Stimulated activated CD4-positive, alpha-beta T cell treated with anti-CD3 and anti-CD28 coated beads, TNF-alpha, amount 100 ng/mL, for 24 hours (primary cell): ENCODE measurements at regions not wholly inside any gene's neighbourhood (a gene's known extent, or its start where the extent isn't known, plus 50 kb on each side); places are given as distances from the start of the nearest gene placed in this dataset.

Experiments
- DNase-seq, 3 experiments: peaks; one replicate each; pipeline ENCODE4 v3.0.0-alpha.2; 2020; ENCODE audit warnings: low read depth in 3 of 3

DNA sequence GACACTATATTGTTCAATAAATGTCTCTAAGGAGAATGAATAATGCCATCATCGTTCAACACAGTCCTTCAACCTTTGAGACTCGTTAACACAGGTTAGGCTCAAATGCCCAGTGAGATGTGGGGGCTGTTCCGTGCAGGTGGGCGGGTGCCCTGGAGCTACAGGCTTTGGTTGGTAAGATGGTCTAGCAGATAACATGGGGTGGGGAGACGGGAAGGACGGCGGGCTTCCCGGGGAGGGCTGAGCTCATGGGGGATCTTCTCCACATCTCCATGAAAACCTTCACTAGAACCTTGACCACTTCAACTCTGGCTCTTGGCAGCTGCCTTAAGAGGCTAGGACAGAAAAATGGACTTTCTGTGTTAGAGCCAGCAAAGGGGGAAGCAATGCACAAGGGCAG is 134.1 kb upstream of the TCERG1L start:
- DNase-seq: no peak

DNA sequence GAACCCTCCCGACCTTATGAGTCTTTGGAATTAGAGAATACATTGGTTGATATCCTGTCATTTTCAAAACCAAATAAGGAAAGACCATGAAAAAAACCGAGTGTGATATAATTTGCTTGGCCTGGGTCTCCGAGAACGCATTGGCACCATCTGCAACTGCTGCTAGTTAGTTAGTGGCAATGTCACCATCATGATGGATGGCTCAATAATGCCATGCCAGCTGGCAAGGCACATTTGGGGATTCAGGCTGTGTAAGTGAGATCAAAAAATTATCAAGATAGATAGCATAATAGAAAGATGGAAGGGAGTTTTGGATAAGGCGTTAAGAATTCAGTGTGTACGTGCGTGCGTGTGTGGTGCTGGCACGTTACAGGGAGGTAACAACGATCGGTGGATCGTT is 134.7 kb upstream of the TCERG1L start:
- no peak for DNase-seq

DNA sequence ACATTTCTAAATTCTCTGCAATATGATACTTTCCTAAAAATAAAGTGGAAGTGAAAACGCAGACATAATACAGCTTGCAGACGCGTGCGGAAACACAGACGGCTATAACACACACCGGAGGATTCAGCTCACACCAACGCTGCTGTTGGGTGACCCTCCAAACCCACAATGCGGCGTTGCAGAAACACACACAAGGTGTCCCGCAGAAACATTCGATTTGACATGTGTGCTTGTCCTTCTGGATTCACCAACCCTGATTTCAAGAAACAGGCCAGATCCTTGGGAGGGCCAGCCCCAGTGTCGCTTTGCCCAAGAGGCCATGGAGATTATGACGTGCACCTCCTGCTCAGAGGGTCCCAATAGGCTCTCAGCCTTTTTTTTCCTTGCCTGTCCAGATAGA is 136.7 kb upstream of the TCERG1L start:
- DNase-seq: no peak

DNA sequence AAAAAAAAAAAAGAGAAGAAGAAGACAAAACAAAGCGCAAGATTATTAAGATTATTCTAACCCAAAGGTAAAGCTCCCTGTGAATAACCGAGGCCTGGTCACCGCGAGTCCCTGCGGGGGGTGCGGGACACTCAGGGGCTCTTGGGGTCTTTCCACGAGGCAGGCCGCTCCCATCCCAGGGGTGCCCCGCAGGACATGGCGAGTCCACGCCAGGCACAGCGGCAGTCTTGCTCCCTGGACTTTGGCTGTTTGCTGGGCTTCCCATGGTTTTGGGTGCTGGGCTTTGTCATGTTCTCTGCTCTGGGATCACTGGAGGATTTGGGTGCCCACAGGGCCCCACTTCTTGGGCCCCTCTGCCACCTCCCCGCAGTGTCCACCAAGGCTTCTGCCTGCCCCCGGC is 137.4 kb upstream of the TCERG1L start:
- no peak for DNase-seq

DNA sequence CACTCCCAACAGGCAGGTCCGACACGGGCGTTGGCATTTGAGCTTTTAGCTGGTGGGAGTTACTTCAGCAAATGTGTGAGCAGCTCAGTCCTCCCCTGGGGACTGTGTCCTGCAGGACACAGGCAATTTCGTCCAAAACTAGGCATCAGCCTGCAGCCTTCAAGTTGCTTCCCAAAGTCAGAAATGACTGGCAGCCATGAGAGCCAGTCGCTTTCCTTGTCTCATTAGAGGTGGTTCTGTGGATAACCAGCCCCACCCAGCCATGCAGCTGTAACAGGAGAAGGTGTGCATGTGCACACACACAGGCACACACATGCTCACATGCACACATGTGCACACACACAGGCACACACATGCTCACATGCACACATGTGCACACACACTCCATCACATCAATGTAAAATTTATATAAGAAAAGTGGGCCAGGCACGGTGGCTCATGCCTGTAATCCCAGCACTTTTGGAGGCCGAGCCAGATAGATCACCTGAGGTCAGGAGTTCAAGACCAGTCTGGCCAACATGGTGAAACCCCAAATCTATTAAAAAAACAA is 138.8 kb upstream of the TCERG1L start:
- DNase-seq: no peak

DNA sequence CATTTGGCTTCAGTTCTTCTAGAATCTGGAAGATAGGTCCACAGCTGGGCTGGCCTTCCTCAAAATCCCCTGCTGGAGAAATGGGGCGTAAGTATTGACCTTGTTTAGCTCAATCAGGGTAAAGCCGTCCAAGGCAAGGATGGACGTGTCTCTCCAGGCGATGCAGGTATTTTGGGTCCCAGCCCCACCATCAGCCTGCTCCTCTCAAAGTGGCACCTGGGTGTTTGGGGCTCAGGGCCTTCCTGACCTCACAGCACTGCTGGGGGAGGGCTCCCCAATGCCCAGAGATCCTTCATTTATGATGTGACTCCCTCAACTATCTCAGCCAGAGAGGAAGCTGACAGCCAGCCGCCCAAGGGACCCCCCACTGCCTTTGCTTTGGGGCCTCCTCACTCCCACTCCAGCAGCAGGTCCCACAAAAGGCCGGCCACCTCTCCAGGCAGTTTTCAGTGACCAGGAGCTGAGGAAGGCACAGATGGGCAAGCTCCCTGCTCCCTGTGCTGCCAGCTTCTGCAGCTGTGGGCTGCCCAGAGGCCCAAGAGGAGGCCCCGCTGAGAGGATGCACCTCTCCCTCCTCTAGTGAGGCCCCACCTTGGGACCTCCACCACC is 140.0 kb upstream of the TCERG1L start:
- no peak for DNase-seq

DNA sequence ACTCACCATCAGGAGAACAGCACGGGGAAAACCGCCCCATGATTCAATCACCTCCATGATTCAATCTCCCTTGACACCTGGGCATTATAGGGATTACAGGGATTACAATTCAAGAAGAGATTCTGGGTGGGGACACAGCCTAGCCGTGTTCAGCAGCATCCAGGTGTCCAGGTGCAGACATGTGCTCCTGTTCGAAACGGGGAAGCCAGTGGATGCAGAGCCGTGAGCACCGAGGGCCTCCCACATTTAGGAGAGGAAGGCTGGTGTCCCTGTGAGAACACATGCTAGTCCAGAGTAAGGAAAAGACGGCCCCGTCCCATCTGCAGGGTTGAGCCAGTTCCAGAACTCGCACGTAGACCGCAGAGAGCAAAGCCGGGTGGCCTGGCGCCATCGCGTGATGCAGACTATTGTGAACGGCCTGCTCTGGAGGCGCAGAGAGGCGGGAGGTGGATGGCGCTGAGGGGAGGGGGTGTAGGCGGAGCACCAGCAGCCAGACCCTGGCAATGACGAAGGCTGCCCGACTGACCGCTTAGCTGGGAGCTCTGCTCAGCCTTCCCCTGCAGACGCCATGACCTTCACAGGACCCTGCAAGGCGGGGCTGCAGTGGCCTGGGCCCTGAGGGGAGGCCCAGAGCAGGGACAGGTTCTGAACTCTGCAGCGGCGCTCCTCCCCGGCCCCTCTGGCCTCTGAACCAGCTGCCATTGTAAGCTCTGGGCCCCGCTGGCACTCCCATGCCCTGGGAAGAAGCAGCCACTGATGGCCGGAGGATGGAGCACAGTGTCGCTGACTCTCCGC is 141.6 kb upstream of the TCERG1L start:
- no peak for DNase-seq

DNA sequence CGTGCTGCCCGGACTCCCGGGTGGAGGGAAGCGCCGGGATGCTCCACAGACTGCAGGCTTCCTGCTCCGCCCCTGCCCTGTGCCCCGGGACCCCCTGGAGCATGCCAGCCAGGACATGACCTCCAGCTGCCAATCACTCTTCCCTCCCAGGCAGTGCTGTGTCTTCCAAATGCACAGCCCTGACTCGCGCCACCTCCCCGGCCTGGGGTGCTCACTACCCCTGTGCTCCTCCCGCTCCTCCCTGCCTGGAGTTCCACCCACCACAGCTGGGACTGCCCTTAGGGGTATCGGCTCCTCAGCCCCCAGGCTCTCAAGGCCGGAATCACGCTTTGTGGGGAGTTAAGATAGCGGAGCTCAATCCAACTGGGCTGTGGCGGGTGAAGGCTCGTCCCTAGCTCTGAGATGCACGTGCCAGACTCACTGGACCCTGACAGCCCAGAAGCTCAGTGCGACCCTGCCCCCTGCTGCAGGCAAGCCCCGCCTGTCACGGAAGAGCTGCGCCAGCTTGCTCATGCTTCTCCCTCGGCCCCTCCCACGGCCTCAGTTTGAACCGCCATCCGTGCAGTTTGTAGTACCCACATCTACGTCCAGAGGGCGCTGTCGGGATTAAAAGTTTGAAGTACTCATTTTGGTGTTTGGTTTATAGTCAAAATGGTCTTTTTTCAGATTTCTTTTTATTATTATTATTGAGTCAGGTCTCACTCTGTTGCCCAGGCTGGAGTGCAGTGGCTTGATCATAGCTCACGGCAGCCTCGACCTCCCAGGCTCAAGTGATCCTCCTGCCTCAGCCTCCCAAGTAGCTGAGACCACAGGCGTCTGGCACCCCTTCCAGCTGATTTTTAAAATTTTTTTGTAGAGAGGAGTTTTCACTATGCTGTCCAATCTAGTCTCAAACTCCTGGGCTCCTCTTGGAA is 142.5 kb upstream of the TCERG1L start:
- DNase-seq: peak; percentile 33 to 79 (median 57)

DNA sequence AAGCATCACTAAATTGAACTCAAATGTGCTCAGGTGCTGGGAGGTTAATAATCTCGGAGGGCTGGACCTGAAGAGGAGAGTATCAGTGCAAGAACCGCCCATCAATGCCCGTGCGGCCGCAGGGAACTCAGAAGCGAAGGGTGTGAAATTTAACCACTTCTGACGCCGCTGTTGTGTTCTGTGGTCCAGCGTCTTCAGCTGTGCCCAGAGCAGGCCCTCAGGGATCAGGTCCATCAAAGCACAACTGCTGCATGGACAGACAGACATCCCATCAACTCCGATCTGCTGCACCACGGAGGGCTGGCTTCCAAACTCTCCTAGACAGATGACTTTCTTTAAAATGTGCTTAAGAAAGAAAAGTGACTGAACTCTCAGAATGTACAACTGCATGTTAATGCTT is 144.9 kb upstream of the TCERG1L start:
- DNase-seq: no peak

DNA sequence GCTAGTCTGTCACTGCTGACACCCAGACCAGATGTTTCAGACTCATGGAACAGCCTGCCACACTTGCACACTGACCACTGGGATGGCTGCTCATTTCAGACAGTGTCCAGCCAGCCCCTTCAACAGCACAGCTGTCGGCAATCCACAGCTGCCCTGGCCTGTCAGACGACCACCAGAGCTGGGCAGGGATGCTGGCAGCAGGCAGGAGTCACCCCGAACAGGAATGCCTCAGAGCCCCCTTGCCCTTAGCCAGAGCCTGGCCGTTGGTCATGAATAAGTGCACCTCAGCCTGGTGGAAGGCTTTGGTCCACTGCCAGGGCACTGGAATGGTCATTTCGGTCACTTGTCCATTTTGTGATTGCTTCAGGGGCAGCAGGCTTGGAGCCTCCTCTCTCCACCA is 149.6 kb upstream of the TCERG1L start:
- no peak for DNase-seq

DNA sequence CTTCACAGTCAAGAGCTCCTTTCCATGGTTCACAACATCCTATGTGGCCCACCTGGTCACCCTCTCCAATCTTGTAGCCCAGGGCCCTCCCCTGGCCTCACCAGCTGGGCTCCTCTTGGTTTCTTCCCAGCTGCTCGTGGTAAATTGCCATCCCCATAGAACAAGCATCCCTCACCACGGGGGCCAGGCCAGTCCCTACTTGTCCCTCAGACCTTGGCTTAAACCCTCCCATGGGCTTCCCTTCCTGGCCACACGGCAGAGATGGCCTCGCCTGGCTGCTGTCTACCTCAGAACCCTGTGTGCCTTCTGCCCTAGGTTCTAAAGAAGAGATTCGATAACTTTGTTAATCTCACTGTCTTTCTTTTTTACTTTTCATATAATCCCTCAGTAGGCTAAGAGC is 153.3 kb upstream of the TCERG1L start:
- DNase-seq: no peak

DNA sequence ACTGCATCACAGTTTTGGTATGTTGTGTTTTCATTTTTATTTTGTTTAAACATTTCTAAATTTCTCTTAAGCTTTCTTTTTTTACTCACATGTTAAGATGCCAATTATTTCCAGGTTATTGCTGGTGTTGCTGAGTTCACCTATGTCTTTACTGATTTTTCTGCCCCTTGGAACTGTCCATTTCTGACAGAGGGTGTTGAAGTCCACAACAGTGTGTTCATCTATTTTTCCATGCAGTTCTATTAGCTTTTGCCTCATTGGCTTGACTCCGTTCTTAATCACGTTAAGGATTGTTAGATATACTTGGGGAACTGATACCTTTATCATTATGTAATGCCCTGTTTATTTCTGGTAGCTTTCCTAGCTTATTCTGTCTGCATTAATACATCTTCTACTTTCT is 158.0 kb upstream of the TCERG1L start:
- DNase-seq: no peak

DNA sequence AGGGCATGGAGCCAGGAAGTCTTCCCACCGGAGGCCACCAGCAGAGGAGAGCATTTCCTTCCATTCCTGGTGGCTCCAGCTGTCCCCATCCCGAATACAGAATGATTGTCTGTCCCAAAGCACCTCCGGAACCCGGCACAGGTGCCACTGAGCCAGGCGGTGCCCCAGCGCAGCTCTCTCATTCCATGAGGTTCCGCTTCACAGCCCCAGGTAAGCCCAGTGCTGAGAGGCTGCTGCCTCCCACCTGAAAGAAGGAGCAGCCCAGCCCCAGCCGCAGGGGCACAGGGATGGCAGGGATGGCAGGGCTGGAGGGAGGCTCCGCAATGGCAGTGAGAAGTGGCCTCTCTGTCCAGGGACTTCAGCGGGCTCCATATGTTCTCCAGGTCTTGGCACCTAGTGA is 162.1 kb upstream of the TCERG1L start:
- no peak for DNase-seq

DNA sequence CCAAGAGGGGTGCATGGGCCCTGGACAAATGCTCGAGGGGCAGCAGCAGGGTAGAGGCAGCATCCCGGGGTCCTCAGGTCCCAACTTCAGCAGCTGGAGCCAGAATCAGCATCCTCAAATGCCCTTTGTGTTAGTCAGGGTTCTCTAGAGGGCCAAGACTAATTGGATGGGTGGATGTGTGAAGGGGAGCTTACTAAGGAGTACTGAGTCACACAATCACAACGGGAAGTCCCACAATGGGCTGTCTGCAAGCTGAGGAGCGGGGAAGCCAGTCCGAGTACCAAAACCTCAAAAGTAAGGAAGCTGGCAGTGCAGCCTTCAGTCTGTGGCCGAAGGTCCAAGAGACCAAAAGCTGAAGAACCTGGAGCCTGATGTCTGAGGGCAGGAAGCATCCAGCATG is 162.9 kb upstream of the TCERG1L start:
- DNase-seq: no peak

DNA sequence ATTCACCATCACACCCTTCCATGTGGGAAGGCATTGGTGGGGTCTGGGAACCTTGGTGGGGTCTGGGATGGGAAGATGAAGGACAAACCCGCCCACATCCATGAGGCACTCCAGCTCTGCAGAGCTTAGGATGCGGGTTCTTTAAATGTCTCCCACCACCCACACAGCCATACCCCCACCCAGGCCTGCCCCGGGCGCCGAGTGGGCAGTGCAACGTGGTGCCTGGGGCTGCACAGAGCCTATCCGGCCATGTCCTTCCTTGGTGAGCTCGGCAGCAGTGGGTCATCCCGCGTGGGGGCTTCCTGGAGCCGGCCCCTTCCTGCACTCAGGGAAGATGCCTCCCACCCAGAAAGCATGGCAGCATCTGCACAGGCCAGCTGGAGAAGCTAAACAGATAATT is 163.5 kb upstream of the TCERG1L start:
- DNase-seq: no peak

DNA sequence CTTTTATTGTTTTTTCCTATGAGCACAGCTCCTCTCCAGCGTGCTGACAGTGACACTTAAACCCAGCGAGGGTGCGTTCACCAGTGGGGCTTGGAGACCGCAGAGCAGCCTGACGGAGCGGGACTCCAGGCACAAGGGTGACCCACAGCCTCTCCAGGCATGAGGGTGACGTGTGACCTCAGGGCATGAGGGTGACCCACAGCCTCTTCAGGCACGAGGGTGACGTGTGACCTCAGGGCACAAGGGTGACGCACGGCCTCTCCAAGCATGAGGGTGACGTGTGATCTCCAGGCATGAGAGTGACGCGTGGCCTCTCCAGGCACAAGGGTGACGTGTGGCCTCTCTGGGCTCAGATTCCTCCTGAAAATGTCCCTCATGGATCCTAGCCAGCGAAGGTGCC is 164.3 kb upstream of the TCERG1L start:
- DNase-seq: no peak

DNA sequence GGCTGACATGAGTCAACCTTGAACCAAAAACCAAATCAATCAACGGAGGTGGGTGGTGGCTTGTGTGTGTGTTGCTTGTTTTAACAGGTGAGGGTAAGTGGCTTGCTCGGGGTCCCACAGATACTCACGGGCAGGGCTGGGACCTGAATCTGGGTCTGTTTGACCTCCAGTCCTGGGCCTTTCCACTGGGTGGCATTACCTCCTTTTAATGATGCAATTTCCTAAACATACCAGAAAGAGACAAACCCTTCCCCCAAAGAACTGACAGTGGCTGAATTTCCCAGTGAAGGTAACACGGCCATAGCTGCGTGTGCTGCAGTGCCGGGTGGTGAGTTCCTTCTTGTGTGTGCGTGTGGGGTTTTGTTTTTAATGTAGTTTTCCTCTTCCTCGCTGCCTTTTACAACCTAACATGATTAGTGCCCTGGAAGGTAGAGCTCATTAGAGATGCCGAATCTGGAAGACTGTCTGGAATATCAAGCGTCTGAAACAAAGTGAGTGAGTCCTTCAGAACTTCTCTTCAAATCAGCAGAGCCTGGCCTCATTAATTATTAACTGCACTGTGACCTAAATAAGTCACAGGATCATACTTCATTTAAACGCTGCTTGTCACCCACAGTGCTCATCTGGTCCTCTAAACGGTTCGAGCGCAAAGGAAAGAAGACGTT is 166.1 kb upstream of the TCERG1L start:
- no peak for DNase-seq

DNA sequence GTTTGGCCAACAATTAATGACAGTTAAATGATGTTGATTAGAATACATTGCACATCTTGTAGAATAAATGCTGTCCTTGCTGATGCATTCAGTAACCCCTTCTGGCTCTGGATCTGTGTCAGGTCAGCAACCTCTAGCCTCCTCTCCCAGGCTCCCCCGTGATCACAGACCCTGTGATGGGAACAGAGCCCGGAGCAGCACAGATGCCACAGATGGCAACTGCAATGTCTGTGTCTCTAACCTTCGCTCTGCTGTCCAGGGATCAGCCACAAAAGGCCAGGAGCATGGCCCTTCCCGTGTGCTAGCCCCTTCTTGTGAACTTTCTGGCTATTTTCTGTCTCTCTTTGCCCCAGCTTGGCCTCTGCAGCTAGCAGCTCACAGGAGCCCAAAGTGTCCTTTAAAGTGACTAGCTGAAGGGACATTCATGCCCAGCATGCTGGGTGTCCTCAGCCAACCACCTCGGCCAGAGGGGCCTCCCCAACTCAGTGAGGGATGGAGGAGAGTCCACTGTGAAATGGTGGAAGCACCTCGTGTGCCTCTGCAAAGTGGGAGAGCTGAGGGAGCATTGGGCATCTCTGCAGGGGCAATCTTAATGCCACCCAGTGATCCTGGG is 167.0 kb upstream of the TCERG1L start:
- no peak for DNase-seq

DNA sequence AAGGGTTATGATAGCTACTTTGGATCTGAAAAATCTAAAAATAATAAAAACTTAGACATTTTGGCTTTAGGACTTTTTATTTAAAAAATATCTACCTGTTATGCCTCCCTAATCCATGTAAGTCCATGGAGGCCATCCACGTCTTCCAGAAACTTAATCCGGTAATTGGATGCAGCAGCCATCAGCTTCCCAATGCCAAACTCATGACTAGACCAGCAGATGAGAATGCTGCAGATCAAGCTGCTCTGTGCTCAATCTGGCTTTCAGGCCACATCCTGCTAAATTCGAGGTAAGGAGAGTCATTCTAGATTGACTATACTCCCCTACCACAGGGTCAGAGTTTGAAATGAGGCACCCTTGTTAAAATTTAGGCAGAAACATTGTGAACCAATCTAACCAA is 168.5 kb upstream of the TCERG1L start:
- no peak for DNase-seq

DNA sequence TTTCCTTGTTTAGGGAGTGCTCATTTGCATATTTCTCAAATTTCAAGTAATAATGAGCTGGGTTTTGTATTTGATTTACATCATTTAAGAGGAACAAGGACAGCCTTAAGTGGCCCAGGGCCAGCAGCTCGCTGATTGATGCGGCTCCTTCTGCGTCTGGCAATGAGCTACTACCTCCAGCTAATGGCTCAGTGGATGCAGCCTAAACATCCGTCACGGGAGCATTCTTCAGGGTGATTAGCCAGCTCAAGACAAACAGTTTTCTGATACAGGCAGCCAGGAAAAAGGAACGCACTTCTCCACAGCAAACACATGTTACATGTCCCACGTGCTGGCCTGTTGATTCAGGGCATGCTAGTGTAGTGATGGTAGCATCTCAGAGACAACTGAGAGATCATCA is 169.3 kb upstream of the TCERG1L start:
- no peak for DNase-seq

DNA sequence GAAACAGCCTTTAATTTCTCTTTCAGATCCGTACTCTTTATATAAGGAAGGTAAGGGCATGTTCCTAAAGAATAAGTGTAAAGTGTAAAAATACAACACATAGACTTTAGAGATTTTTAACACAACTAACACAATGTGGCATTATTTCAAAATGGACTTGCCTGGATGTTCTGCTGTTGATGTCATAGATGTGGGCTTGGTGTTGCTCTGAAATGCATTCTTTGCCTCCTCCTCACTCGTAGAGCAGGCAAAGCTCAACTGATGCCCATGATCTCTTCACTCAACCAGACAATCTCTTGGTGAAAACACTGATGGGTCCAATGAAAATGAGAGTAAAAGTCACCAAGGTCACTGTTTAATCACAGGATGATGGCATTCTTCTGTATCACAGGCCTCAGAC is 174.2 kb upstream of the TCERG1L start:
- no peak for DNase-seq
